ENCODE measurements at regions not wholly inside any gene's neighbourhood (a gene's known extent, or its start where the extent isn't known, plus 50 kb on each side); places are given as distances from the start of the nearest gene placed in this dataset.

GRCh38 chr18:24937639-24938275, 414.2 kb downstream of the ZNF521 start:
- TF ChIP-seq POLR2AphosphoS5 (IDR thresholded peaks at IDR 0.05; ENCODE audit: low read depth, low read length), result no peak
- no peak for TF ChIP-seq REST (IDR thresholded peaks at IDR 0.05; ENCODE audit: insufficient read depth in 1 of 2, low read depth in 2 of 2, low read length in 2 of 2)
